Stimulated activated CD4-positive, alpha-beta T cell treated with anti-CD3 and anti-CD28 coated beads, TNF-alpha, amount 100 ng/mL, for 4 hours (primary cell): ENCODE measurements at regions not wholly inside any gene's neighbourhood (a gene's known extent, or its start where the extent isn't known, plus 50 kb on each side); places are given as distances from the start of the nearest gene placed in this dataset.

Source experiments
- DNase-seq, 3 experiments: peaks; one replicate each; pipeline ENCODE4 v3.0.0-alpha.2; 2020; ENCODE audit warnings: low read depth in 3 of 3

GRCh38 chr13:78426183-78426582 is 177.2 kb downstream of the POU4F1 start:
- DNase-seq, result no peak

GRCh38 chr13:78420814-78421213 is 182.5 kb downstream of the POU4F1 start:
- DNase-seq, result no peak

GRCh38 chr13:78413887-78414553 is 189.3 kb downstream of the POU4F1 start:
- no peak for DNase-seq

DNA sequence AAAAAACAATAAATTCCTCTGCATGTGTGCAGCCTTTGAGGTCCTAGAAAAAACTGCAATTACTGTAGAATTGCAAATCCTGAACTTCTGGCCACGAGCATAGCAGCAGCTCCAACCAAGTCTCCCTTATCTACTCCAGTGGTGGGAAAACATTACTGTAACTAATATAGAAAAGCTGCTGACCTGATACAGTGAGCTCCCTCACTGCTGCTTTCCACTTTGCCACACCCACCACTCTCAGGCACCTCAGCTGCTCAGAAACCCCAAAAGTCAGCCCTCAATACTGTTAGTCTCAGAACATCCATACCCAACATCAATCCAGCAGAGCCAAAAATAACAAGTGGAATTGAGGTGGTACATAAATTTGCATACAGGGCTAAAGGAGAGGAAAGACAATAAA is 192.5 kb downstream of the POU4F1 start:
- DNase-seq, result no peak

DNA sequence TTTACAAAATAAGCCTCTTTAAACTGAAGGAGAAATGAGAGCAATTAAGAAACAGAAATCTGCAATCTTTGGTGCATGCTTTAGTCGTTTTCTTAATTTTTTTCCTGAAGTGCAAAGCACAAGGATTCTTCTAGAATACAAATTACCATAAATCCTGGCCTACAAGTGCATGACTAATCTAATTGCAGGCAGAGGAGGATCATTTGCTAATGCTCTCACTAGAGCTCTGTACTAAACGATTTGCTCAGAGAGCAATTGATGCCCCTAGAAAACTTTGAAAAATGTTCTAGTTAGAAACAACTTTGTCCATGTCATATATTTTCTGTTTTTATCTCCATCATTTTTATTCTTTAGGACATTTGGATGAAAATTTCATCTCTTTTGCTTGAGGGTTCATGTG is 193.2 kb downstream of the POU4F1 start:
- no peak for DNase-seq

- no peak for DNase-seq
Measured at GRCh38 chr13:78409172-78409571, 194.2 kb downstream of the POU4F1 start.

DNA sequence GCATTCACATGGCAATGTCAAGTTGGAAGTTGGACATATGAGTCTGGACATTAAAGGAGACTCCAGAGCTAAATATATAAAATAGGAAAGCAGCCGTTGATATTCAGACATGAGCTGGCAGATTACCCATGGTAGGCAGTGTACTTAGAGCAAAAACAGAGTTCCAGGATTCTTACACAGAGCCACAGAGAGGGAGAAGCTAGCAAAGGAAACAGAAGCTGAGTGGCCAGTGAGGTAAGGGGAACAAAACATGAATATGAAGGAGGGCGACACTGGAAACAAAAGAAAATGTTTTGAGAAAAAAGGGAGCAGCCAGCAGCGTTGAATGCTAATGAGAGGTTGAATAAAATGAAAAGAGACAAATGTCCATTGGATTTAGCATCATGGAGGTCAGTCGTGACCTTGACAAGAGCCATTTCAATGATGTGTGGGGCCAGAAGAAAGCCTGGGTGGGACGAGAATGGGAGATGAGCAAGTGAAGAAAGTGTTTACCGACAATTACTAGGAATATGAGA is 198.4 kb downstream of the POU4F1 start:
- DNase-seq, result no peak

DNA sequence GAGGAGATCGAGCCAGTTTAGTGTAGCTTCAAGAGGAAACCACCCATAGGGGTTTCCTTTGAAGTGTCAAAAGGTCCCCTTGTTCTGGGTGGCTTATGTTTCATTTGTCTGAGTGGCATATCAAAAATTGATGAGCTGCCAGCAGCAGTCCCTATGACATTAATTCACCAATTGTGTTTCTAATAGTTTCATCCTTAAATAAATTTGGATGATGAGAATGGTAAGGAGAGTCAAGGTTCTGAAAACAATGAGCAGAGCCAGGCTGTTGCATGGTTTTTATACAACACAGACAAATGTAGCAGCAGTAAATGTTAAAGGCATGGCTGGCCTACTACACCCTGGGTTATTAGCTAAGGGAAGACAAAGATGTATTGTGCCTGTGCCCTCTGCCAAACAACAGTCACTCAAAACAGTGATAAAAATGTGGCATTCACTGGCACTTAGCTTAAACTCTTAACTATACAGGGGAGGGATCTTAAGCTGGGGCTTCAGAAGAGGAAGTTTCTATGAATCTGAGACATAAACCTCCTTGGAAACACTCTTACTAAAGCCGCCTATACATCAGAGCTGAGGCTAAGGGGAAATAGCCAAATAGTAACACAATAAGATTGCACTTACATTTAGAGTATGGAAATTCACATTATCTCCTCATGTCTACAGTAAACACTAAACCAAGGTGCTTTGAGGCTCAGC is 200.5 kb downstream of the POU4F1 start:
- no peak for DNase-seq

GRCh38 chr13:78401873-78402707 is 201.3 kb downstream of the POU4F1 start:
- no peak for DNase-seq

GRCh38 chr13:78398743-78399410 is 204.5 kb downstream of the POU4F1 start:
- no peak for DNase-seq

DNA sequence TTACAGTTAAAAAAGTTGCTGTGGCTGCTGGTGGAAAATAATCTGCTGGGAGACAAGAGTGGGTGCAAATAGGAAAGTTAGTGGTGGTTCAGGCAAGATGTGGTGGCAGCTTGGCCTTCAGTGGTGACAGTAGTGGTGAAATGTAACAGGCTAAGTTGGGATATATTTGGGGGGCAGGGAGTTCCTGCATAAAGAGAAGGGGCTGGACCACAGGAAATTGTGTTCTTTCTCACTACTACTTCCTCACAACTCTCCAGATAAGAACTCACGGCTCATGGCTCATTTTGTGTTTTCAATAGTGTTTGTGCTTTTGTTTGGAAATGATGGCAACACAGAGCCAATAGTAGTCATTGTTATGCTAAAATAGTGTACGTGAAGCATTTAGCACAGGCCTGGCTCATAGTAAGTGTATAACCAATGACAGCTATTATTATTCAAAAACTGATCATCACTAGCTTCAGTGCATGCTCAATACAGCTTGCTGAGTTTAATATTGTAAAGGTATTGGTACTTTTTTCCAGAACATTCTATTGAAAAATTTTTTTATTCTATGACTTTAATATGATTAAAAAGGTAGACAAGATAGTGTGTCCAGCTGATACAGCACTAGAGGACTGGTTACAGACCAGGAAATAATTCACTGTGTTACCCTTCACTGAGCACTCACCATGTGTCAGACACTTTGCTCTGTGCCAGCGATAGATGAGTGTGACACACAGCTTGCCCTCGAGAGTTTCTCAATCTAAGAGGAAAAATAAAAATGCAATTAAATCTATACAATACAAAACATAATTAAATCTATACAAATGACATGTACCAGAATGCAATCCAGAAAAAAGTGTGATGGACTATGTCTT is 209.8 kb downstream of the POU4F1 start:
- DNase-seq, result no peak

DNA sequence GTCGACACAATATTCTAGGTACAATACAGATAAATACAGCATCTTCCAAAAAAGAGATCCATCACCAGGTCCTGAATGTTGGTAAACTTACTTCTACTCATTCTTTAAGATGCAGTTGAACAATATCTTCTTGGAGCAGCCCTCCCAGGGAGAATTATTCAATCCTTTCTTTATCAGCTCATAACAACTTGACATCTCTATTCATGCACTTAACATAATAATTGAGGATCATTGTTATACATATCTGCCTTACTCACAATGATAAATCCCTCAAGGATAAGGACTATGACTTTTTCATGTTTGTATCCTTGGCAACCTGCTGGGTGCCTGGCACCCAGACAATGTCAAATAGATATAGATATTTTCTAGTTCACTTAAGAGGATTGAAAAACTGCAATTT is 219.5 kb downstream of the POU4F1 start:
- no peak for DNase-seq

DNA sequence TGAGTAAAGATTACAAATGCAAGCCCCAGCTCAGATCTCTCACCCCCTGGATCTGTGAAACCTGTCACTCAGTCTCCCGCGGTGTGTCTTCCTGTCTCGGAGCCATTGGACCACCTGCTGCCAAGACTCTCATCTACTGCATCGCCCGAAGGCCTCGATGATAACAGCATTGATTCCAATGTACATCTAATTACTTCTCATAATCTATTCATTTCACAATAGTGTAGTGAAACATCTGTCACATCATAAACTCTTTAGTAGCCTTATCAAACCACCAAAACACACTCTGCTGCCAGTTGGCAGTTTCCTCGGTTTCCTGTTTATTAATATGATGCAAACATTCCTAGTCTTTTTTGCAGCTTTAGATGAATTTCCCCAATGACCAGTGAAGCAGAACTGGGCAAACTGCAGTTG is 220.3 kb downstream of the POU4F1 start:
- DNase-seq, result no peak

DNA sequence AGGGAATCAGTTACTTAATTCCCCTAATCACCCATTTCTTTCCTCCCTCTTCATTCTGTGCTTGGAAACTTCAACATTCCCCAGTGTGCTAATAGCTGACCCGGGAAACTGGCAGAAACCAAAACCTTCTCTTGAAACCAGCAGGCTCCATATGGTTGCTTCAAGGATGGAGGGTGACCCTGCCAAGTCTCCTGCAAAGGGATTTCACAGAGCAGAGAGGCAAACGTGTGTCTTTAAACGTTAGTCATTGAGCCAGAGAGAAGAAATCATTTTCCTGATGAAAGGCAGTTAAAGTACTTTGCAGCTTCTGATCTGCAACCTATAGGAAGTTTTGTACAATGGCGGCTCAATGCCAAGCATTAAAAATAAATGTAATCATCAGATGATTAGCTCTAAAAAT is 220.9 kb downstream of the POU4F1 start:
- DNase-seq, result no peak

- no peak for DNase-seq
Measured at GRCh38 chr13:78376822-78377221, 226.5 kb downstream of the POU4F1 start.

- DNase-seq, result no peak
Measured at GRCh38 chr13:78376033-78376432, 227.3 kb downstream of the POU4F1 start.

- DNase-seq, result no peak
Measured at GRCh38 chr13:78372581-78372980, 230.8 kb downstream of the POU4F1 start.

GRCh38 chr13:78370231-78370630 is 233.1 kb downstream of the POU4F1 start:
- DNase-seq, result no peak

DNA sequence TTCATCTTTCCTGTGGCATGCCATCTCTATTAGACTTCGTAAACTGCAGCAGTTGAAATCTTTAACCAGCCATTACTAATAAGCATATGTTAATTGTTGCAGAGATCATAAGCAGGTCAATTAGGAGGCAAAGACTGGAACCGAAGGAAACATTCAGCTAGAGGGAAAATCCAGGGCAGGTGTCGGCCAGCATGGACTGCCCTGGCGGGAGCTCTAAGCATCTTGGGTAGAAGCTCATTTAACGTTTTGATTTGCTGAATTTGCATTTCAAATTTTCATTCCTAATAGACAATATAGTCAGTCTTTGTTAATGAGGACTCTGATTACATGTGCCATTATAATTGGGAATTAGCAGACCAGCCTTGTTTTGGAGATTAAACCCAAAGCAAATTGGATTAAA is 238.6 kb downstream of the POU4F1 start:
- no peak for DNase-seq

- DNase-seq, result no peak
Measured at GRCh38 chr13:78341032-78341431, 262.3 kb downstream of the POU4F1 start.

- no peak for DNase-seq
Measured at GRCh38 chr13:78339927-78340326, 263.4 kb downstream of the POU4F1 start.
